ENCODE measurements at regions not wholly inside any gene's neighbourhood (a gene's known extent, or its start where the extent isn't known, plus 50 kb on each side); places are given as distances from the start of the nearest gene placed in this dataset.

GRCh38 chr13:37442996-37443395, 155.6 kb downstream of the POSTN start:
- Histone ChIP-seq H3K27ac (no peak overlapping the region), H3K9me3 (no peaks in the 10 kb centered on the region), H3K4me1 (no peaks in the 10 kb centered on the region), H3K4me3 (no peak overlapping the region), H3K36me3 (no peaks in the 10 kb centered on the region), H3K27me3 (no peaks in the 10 kb centered on the region)
- no peak for TF ChIP-seq EP300 (IDR thresholded peaks at IDR 0.05; ENCODE audit: low read depth)
- TF ChIP-seq POLR2AphosphoS5 (IDR thresholded peaks at IDR 0.05), result no peak
- no peak for TF ChIP-seq POLR2A (IDR thresholded peaks at IDR 0.05)
- TF ChIP-seq, protein P1, sequence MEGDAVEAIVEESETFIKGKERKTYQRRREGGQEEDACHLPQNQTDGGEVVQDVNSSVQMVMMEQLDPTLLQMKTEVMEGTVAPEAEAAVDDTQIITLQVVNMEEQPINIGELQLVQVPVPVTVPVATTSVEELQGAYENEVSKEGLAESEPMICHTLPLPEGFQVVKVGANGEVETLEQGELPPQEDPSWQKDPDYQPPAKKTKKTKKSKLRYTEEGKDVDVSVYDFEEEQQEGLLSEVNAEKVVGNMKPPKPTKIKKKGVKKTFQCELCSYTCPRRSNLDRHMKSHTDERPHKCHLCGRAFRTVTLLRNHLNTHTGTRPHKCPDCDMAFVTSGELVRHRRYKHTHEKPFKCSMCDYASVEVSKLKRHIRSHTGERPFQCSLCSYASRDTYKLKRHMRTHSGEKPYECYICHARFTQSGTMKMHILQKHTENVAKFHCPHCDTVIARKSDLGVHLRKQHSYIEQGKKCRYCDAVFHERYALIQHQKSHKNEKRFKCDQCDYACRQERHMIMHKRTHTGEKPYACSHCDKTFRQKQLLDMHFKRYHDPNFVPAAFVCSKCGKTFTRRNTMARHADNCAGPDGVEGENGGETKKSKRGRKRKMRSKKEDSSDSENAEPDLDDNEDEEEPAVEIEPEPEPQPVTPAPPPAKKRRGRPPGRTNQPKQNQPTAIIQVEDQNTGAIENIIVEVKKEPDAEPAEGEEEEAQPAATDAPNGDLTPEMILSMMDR (IDR thresholded peaks at IDR 0.05), result no peak
- in situ Hi-C loops (cut with MboI; ENCODE audit: low pct_ligation_motif_present in 1 of 4, low pct_unique_long_range_greater_than_20kb in 1 of 4, low sequenced_read_pairs in 3 of 4) (no loop called here), intact Hi-C loops (cut with DNase I; ENCODE audit: low total_unique reads) (no loop called here)
- WGBS, 2 donors (ENCODE audit: low coverage in 1 of 2), result 91 to 95% methylated on average over 1 of the region's 1 CpG
- DNase-seq, result no peak

DNA sequence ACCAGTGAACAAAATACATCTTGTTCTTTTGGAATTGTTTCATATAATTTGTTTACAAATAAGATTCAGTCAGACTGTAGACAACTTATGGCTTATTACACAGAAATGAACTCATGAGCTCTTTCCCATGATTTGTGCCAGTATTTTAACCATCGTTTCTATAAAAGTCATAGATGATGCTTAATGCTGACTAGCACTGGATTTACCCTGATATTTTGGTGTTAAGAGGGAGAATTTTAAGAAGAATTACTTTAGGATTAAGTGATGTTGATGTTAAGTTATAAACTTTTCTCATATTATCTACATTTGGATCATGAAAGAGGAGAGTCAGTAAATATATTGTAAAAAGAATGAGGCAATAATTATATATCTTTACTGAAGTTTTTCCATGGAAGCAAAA, 162.7 kb downstream of the POSTN start:
- intact Hi-C loops (cut with DNase I; ENCODE audit: low total_unique reads), result no loop called here
- in situ Hi-C loops (cut with MboI; ENCODE audit: low pct_ligation_motif_present in 1 of 4, low pct_unique_long_range_greater_than_20kb in 1 of 4, low sequenced_read_pairs in 3 of 4), result no loop called here
- TF ChIP-seq POLR2AphosphoS5 (IDR thresholded peaks at IDR 0.05) (no peak), POLR2A (IDR thresholded peaks at IDR 0.05) (no peak), EP300 (IDR thresholded peaks at IDR 0.05; ENCODE audit: low read depth) (no peak)
- TF ChIP-seq, protein P1 (IDR thresholded peaks at IDR 0.05), result no peak
- Histone ChIP-seq H3K27me3 (no peaks in the 10 kb centered on the region), H3K36me3 (no peaks in the 10 kb centered on the region), H3K9me3 (no peaks in the 10 kb centered on the region), H3K4me1 (no peaks in the 10 kb centered on the region), H3K27ac (no peak overlapping the region), H3K4me3 (no peak overlapping the region)
- 50 to 71% methylated on average over 1 of the region's 1 CpG for WGBS, 2 donors (ENCODE audit: low coverage in 1 of 2)
- no peak for DNase-seq

- H3K27me3 ChIP-seq, result no peaks in the 10 kb centered on the region
- no peaks in the 10 kb centered on the region for H3K36me3 ChIP-seq
- TF ChIP-seq, protein P1 (IDR thresholded peaks at IDR 0.05), result no peak
- TF ChIP-seq POLR2A (IDR thresholded peaks at IDR 0.05) (no peak), POLR2AphosphoS5 (IDR thresholded peaks at IDR 0.05) (no peak), EP300 (IDR thresholded peaks at IDR 0.05; ENCODE audit: low read depth) (no peak)
- in situ Hi-C loops (cut with MboI; ENCODE audit: low pct_ligation_motif_present in 1 of 4, low pct_unique_long_range_greater_than_20kb in 1 of 4, low sequenced_read_pairs in 3 of 4) (no loop called here), intact Hi-C loops (cut with DNase I; ENCODE audit: low total_unique reads) (no loop called here)
- no peak for DNase-seq
- H3K4me3 ChIP-seq, result no peak overlapping the region
- no peaks in the 10 kb centered on the region for H3K4me1 ChIP-seq
- no peaks in the 10 kb centered on the region for H3K9me3 ChIP-seq
- WGBS, 2 donors (ENCODE audit: low coverage in 1 of 2), result 90 to 94% methylated on average over 1 of the region's 1 CpG
- no peak overlapping the region for H3K27ac ChIP-seq
Observed at GRCh38 chr13:37433086-37433485, 165.5 kb downstream of the POSTN start.

DNA sequence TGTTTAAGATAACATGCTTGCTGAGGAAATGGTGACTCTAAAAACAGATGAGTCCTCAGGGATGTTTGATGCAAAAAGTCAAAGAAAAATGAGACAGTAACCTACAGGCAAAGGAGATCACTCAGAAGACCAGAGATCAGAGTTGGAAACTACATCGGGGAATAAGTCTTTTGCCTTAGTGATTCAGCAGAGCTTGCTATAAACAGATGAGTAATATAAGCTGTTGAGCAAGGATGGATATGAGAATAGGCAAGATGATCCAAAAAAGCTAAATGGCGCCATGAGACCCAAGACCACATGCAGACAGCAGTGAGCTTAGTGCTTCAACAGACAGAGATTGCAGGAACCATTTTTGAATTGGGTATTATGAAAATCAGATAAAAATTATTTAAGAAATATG, 168.6 kb downstream of the POSTN start:
- Histone ChIP-seq H3K27me3 (no peaks in the 10 kb centered on the region), H3K9me3 (no peaks in the 10 kb centered on the region), H3K27ac (no peak overlapping the region), H3K36me3 (no peaks in the 10 kb centered on the region), H3K4me1 (no peaks in the 10 kb centered on the region), H3K4me3 (no peak overlapping the region)
- 79 to 100% methylated on average over 1 to 2 of the region's 2 CpGs for WGBS, 2 donors (ENCODE audit: low coverage in 1 of 2)
- intact Hi-C loops (cut with DNase I; ENCODE audit: low total_unique reads), result no loop called here
- TF ChIP-seq POLR2A (IDR thresholded peaks at IDR 0.05), result no peak
- TF ChIP-seq, protein P1 (IDR thresholded peaks at IDR 0.05), result no peak
- no peak for TF ChIP-seq EP300 (IDR thresholded peaks at IDR 0.05; ENCODE audit: low read depth)
- no peak for TF ChIP-seq POLR2AphosphoS5 (IDR thresholded peaks at IDR 0.05)
- in situ Hi-C loops (cut with MboI; ENCODE audit: low pct_ligation_motif_present in 1 of 4, low pct_unique_long_range_greater_than_20kb in 1 of 4, low sequenced_read_pairs in 3 of 4), result no loop called here
- DNase-seq, result no peak
